Liver (tissue), 8 donors: ENCODE measurements at regions not wholly inside any gene's neighbourhood (a gene's known extent, or its start where the extent isn't known, plus 50 kb on each side); places are given as distances from the start of the nearest gene placed in this dataset.

Experiments used
- DNase-seq: peaks from one replicate; pipeline ENCODE4 v3.0.0-alpha.2; 2017; ENCODE audit warnings: low spot score
- H3K27ac ChIP-seq, 2 donors: one replicate each; pipeline ENCODE4 v1.7.0; 2013; ENCODE audit warnings: inconsistent platforms in 2 of 2, low read length in 2 of 2, control low read depth in 1 of 2, low read depth in 1 of 2, mild to moderate bottlenecking in 1 of 2
- H3K27me3 ChIP-seq, 4 donors: one replicate each; pipeline versions ENCODE4 v1.6.1 to v1.7.0; 2013; ENCODE audit warnings: low read length in 3 of 4, inconsistent platforms in 1 of 4, mild to moderate bottlenecking in 1 of 4, moderate library complexity in 1 of 4; ENCODE audit not compliant: control insufficient read depth in 4 of 4, insufficient read depth in 4 of 4
- H3K36me3 ChIP-seq, 4 donors: one replicate each; pipeline versions ENCODE4 v1.6.1 to v1.7.0; 2013; ENCODE audit warnings: low read length in 3 of 4, mild to moderate bottlenecking in 3 of 4, low read depth in 1 of 4, moderate library complexity in 1 of 4; ENCODE audit not compliant: control insufficient read depth in 4 of 4, insufficient read depth in 3 of 4
- H3K4me1 ChIP-seq, 4 donors: one replicate each; pipeline versions ENCODE4 v1.6.1 to v1.7.0; 2013; ENCODE audit warnings: low read length in 3 of 4, mild to moderate bottlenecking in 3 of 4, moderate library complexity in 1 of 4; ENCODE audit not compliant: control insufficient read depth in 4 of 4, insufficient read depth in 4 of 4
- H3K4me3 ChIP-seq, 3 donors: one replicate each; pipeline versions ENCODE4 v1.6.1 to v1.7.0; 2013; ENCODE audit warnings: low read length in 3 of 3, control low read depth in 1 of 3, low read depth in 1 of 3, mild to moderate bottlenecking in 1 of 3
- H3K9ac ChIP-seq, 2 donors: one replicate each; pipeline ENCODE4 v1.7.0; 2013; ENCODE audit warnings: low read length in 2 of 2, mild to moderate bottlenecking in 2 of 2, moderate library complexity in 2 of 2, control low read depth in 1 of 2, low read depth in 1 of 2
- H3K9me3 ChIP-seq, 4 donors: one replicate each; pipeline versions ENCODE4 v1.6.1 to v1.7.0; 2013; ENCODE audit warnings: low read length in 3 of 4; ENCODE audit not compliant: control insufficient read depth in 4 of 4
- EGR1 ChIP-seq, 2 donors: IDR thresholded peaks; 2 replicates each; pipeline ENCODE4 v1.6.1; 2016 to 2018; ENCODE audit warnings: antibody characterized with exemption in 2 of 2, low read depth in 2 of 2
- FOXA1 ChIP-seq: IDR thresholded peaks from 2 replicates; pipeline ENCODE4 v1.6.1; 2016; ENCODE audit warnings: antibody characterized with exemption
- FOXA2 ChIP-seq: IDR thresholded peaks from 2 replicates; pipeline ENCODE4 v1.6.1; 2016; ENCODE audit warnings: antibody characterized with exemption
- HNF4A ChIP-seq, 2 donors: conservative IDR thresholded peaks; 2 replicates each; pipeline ENCODE4 v1.6.1; 2016; ENCODE audit warnings: antibody characterized with exemption in 2 of 2, mild to moderate bottlenecking in 2 of 2
- HNF4G ChIP-seq: IDR thresholded peaks from 2 replicates; pipeline ENCODE4 v1.6.1; 2016; ENCODE audit warnings: antibody characterized with exemption
- NR2F2 ChIP-seq: IDR thresholded peaks from 2 replicates; pipeline ENCODE4 v1.6.1; 2016; ENCODE audit warnings: antibody characterized with exemption
- RAD21 ChIP-seq, 2 donors: IDR thresholded peaks; 2 replicates each; pipeline ENCODE4 v1.6.1; 2016; ENCODE audit warnings: antibody characterized with exemption in 2 of 2, mild to moderate bottlenecking in 2 of 2
- RXRA ChIP-seq, 2 donors: IDR thresholded peaks; 2 replicates each; pipeline ENCODE4 v1.6.1; 2017 to 2018; ENCODE audit warnings: antibody characterized with exemption in 2 of 2, mild to moderate bottlenecking in 1 of 2
- YY1 ChIP-seq: IDR thresholded peaks from 2 replicates; pipeline ENCODE4 v1.6.1; 2016; ENCODE audit warnings: antibody characterized with exemption, mild to moderate bottlenecking
- WGBS: extraction: QIAGEN DNeasy Blood & Tissue Kit; methylation state at CpG from one replicate; pipeline ENCODE4 v1.1.7; 2013; 5-methylcytosine and 5-hydroxymethylcytosine counted together
- TF ChIP-seq, protein P1 (sequence below): fragments of 150-350 bp; IDR thresholded peaks from 2 replicates; pipeline ENCODE4 v1.5.1; 2017; ENCODE audit warnings: improper control_type of control experiment, low read depth, low read length; ENCODE audit not compliant: missing input control
- TF ChIP-seq, protein P2 (sequence below): IDR thresholded peaks from 2 replicates; pipeline ENCODE4 v1.6.1; 2016; ENCODE audit warnings: antibody characterized with exemption
- TF ChIP-seq, protein P3 (sequence below): IDR thresholded peaks from 2 replicates; pipeline ENCODE4 v1.6.1; 2016; ENCODE audit warnings: antibody characterized with exemption, mild to moderate bottlenecking
- TF ChIP-seq, protein P4 (sequence below): IDR thresholded peaks from 2 replicates; pipeline ENCODE4 v1.6.1; 2016; ENCODE audit warnings: antibody characterized with exemption
- donor health status: healthy.
- donor health status: healthy.
- donor health status: healthy.
- donor health status: healthy.
- donor health status: healthy.

DNA sequence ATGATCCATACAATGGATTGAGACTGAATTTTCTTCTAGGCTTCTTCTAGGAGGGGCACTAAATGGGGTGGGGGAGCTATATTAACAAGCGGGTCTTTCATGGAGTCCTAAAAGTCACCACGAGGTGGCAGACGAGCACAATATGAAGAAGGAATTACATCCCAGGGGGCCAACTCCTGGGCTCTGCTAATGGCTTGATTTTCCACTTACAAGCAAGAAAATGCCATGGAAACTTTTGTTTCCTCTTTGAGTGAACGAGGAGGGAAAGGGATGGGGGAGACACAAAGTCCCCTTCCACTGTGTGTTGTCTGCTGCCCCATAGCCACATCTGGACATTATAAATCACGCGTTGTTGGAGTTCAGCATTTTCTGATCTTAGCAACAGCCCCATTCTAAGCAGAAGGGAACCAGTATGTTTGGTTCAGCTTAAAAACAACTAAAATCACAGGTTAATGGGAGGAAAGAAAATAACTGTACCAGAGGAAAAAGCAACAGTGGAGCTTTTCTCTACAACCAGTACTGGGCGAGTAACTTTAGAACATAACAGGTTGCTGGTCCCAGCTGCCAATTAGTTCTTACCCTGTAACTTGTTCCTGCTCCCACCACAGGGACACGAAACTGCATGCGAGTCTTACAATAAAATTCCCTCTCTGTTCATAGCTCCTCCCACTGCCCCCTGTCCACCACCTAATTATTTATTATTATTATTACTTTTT is 285.0 kb upstream of the PARD3B start:
- Histone ChIP-seq H3K36me3 (no peaks in the 10 kb centered on the region), H3K4me3 (no peak overlapping the region), H3K4me1 (no peaks in the 10 kb centered on the region), H3K9me3 (no peaks in the 10 kb centered on the region), H3K9ac (no peak overlapping the region), H3K27ac (no peak overlapping the region), H3K27me3 (no peaks in the 10 kb centered on the region)
- WGBS, result 50% methylated on average over 9 of the region's 9 CpGs
- TF ChIP-seq HNF4A (conservative IDR thresholded peaks at IDR 0.05), result no peak
- peak; percentile 86 to 88 for TF ChIP-seq RAD21 (IDR thresholded peaks at IDR 0.05)
- TF ChIP-seq, protein P1, sequence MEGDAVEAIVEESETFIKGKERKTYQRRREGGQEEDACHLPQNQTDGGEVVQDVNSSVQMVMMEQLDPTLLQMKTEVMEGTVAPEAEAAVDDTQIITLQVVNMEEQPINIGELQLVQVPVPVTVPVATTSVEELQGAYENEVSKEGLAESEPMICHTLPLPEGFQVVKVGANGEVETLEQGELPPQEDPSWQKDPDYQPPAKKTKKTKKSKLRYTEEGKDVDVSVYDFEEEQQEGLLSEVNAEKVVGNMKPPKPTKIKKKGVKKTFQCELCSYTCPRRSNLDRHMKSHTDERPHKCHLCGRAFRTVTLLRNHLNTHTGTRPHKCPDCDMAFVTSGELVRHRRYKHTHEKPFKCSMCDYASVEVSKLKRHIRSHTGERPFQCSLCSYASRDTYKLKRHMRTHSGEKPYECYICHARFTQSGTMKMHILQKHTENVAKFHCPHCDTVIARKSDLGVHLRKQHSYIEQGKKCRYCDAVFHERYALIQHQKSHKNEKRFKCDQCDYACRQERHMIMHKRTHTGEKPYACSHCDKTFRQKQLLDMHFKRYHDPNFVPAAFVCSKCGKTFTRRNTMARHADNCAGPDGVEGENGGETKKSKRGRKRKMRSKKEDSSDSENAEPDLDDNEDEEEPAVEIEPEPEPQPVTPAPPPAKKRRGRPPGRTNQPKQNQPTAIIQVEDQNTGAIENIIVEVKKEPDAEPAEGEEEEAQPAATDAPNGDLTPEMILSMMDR, result peak; percentile 82
- peak; percentile 48 for DNase-seq

DNA sequence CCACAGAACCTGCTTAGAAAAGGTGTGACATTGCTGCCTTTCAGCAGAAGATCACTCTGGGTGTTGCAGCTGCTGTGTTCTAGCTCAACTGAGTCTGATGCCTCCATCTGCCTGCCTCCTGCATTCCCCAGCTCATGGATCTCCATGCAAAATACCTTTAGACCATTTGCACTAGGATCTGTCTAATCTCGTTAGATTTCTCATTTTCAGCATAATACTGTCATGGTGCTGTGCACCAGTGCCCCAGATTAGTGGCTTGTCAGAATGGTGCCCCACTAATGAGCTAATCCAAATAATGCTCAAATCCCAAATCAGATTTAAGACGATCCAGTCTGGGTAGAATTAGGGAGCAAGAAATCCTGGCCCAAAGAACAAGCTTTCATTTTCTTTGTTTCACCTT is 284.4 kb upstream of the PARD3B start:
- no peaks in the 10 kb centered on the region for H3K9me3 ChIP-seq
- no peak for TF ChIP-seq NR2F2
- no peak for TF ChIP-seq YY1
- TF ChIP-seq RXRA (IDR thresholded peaks at IDR 0.05), result no peak
- TF ChIP-seq, protein P2, sequence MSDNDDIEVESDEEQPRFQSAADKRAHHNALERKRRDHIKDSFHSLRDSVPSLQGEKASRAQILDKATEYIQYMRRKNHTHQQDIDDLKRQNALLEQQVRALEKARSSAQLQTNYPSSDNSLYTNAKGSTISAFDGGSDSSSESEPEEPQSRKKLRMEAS, result no peak
- TF ChIP-seq, protein P3, sequence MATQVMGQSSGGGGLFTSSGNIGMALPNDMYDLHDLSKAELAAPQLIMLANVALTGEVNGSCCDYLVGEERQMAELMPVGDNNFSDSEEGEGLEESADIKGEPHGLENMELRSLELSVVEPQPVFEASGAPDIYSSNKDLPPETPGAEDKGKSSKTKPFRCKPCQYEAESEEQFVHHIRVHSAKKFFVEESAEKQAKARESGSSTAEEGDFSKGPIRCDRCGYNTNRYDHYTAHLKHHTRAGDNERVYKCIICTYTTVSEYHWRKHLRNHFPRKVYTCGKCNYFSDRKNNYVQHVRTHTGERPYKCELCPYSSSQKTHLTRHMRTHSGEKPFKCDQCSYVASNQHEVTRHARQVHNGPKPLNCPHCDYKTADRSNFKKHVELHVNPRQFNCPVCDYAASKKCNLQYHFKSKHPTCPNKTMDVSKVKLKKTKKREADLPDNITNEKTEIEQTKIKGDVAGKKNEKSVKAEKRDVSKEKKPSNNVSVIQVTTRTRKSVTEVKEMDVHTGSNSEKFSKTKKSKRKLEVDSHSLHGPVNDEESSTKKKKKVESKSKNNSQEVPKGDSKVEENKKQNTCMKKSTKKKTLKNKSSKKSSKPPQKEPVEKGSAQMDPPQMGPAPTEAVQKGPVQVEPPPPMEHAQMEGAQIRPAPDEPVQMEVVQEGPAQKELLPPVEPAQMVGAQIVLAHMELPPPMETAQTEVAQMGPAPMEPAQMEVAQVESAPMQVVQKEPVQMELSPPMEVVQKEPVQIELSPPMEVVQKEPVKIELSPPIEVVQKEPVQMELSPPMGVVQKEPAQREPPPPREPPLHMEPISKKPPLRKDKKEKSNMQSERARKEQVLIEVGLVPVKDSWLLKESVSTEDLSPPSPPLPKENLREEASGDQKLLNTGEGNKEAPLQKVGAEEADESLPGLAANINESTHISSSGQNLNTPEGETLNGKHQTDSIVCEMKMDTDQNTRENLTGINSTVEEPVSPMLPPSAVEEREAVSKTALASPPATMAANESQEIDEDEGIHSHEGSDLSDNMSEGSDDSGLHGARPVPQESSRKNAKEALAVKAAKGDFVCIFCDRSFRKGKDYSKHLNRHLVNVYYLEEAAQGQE, result no peak
- no peak for TF ChIP-seq FOXA1
- no peaks in the 10 kb centered on the region for H3K27me3 ChIP-seq
- 71% methylated on average over 2 of the region's 2 CpGs for WGBS
- H3K4me1 ChIP-seq, result no peaks in the 10 kb centered on the region
- DNase-seq, result no peak
- H3K27ac ChIP-seq, result no peak overlapping the region
- H3K4me3 ChIP-seq, result no peak overlapping the region
- H3K9ac ChIP-seq, result no peak overlapping the region
- no peaks in the 10 kb centered on the region for H3K36me3 ChIP-seq

DNA sequence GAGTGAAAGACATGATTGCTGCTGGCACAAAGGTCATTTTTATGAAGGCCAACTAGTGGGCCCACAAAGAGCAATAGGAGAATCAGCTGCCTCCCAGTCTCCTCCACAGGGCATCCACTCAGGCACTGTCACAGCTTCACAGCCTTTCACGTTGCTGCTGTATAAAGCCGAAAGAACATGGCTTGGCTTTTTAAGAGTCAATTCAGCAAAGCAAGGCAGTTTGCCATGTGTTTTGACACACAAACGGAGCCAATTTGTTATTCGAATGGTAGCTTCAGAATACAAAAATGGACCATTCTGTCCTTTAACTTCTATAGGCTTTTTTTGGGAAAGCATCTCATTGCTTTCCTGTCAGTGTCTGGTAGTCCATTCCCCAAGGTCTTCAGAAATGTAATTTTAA is 283.4 kb upstream of the PARD3B start:
- TF ChIP-seq FOXA1 (no peak), HNF4G (no peak), FOXA2 (no peak), EGR1 (IDR thresholded peaks at IDR 0.05; ENCODE audit: low read depth in 2 of 2) (no peak), RXRA (IDR thresholded peaks at IDR 0.05) (no peak)
- TF ChIP-seq, protein P4, sequence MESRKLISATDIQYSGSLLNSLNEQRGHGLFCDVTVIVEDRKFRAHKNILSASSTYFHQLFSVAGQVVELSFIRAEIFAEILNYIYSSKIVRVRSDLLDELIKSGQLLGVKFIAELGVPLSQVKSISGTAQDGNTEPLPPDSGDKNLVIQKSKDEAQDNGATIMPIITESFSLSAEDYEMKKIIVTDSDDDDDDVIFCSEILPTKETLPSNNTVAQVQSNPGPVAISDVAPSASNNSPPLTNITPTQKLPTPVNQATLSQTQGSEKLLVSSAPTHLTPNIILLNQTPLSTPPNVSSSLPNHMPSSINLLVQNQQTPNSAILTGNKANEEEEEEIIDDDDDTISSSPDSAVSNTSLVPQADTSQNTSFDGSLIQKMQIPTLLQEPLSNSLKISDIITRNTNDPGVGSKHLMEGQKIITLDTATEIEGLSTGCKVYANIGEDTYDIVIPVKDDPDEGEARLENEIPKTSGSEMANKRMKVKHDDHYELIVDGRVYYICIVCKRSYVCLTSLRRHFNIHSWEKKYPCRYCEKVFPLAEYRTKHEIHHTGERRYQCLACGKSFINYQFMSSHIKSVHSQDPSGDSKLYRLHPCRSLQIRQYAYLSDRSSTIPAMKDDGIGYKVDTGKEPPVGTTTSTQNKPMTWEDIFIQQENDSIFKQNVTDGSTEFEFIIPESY, result no peak
- H3K36me3 ChIP-seq, result no peaks in the 10 kb centered on the region

More for the DNA sequence above, 283.4 kb upstream of the PARD3B start:
- Histone ChIP-seq H3K9me3 (no peaks in the 10 kb centered on the region), H3K27me3 (no peaks in the 10 kb centered on the region), H3K4me1 (no peaks in the 10 kb centered on the region), H3K9ac (no peak overlapping the region), H3K27ac (no peak overlapping the region), H3K4me3 (no peak overlapping the region)
- 84% methylated on average over 4 of the region's 4 CpGs for WGBS
- DNase-seq, result no peak
